Esophagus muscularis mucosa (tissue), 4 donors: ENCODE measurements at regions not wholly inside any gene's neighbourhood (a gene's known extent, or its start where the extent isn't known, plus 50 kb on each side); places are given as distances from the start of the nearest gene placed in this dataset.

ENCODE experiments used
- EP300 ChIP-seq: sonication (generic); formaldehyde crosslinking; IDR thresholded peaks from one replicate; pipeline ENCODE4 v1.6.1; 2017; ENCODE audit warnings: antibody characterized with exemption
- POLR2A ChIP-seq: fragments of 450-650 bp; IDR thresholded peaks from one replicate; pipeline ENCODE4 v1.6.1; 2017; ENCODE audit warnings: antibody characterized with exemption, moderate library complexity, mild to moderate bottlenecking, low read depth
- TF ChIP-seq, protein P1 (sequence below), 3 experiments: fragments of 200-600 bp in 2 of 3; fragments of 450-650 bp in 1 of 3; sonication (generic) in 2 of 3; IDR thresholded peaks; one replicate each; pipeline ENCODE4 v1.5.1; 2017 to 2019; ENCODE audit warnings: antibody characterized with exemption in 3 of 3, mild to moderate bottlenecking in 2 of 3, moderate library complexity in 1 of 3

DNA sequence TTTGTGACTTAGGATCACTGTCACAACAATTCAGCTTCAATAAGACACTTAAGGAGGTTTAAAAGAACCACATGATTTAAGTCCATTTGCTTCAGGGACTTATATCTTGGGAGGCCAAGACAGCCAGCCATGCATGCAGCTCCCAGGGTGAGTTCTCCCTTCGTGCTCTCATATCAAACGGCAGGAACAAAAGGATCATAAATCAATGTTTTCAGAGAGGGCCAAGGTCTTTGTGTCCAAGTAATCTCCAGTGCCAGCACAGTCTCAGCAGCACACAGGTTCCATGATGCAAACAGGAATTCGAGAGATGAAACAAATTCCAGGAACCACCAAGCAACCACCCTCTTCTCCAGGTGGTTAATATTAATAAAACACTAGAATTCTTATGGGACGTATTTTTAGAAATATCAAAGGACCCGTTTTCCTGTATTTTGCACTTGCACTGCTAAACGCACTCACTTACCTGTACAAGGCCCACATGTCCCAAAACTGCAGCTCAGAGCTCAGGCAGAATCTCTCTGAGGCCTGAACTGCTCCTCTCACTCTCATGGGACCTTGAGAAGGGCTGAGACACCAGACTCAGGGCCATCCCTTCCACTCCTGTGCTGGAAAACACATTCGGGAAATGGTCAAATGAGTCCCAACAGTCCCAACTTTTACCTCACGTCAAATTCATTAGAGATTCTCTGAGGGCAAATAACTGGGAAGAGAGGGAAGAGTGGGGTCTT lies 100.0 kb upstream of the RAB4A start:
- TF ChIP-seq, protein P1, sequence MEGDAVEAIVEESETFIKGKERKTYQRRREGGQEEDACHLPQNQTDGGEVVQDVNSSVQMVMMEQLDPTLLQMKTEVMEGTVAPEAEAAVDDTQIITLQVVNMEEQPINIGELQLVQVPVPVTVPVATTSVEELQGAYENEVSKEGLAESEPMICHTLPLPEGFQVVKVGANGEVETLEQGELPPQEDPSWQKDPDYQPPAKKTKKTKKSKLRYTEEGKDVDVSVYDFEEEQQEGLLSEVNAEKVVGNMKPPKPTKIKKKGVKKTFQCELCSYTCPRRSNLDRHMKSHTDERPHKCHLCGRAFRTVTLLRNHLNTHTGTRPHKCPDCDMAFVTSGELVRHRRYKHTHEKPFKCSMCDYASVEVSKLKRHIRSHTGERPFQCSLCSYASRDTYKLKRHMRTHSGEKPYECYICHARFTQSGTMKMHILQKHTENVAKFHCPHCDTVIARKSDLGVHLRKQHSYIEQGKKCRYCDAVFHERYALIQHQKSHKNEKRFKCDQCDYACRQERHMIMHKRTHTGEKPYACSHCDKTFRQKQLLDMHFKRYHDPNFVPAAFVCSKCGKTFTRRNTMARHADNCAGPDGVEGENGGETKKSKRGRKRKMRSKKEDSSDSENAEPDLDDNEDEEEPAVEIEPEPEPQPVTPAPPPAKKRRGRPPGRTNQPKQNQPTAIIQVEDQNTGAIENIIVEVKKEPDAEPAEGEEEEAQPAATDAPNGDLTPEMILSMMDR (IDR thresholded peaks at IDR 0.05): no peak
- no peak for TF ChIP-seq EP300
- no peak for TF ChIP-seq POLR2A
